ENCODE measurements at regions not wholly inside any gene's neighbourhood (a gene's known extent, or its start where the extent isn't known, plus 50 kb on each side); places are given as distances from the start of the nearest gene placed in this dataset.

DNA sequence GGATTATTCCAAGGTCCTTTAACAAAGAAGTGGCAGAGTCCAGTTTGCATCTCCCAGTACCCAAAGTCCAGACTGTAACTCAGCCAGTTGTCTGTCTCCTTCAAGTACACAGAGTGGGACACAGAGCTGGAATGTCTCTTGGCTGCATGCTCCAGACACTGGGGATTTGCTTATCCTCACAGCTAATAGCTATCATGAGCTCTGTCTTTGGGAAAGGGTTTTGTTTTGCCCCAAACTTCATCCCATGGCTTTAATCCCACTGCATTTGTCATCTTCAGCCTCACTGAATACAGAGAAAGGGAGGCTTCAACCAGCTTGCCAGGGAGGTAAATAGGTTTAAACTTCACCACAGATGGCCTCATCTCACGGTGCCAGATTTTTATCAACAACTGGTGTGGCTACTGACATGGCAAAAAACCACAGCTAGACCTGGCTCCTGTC is 412.2 kb upstream of the SLC24A2 start:
- H3K4me1 Mint-ChIP-seq = peaks cover 0 to 30% (median 6%) of the 10 kb centered on the region in 4 donors
- no peaks in the 10 kb centered on the region for H3K27me3 ChIP-seq (ENCODE audit: control insufficient read depth, insufficient read depth, low read length)
- H3K36me3 ChIP-seq (ENCODE audit: control insufficient read depth, insufficient read depth, low read length) = no peaks in the 10 kb centered on the region
- peaks cover 0 to 7% (median 2%) of the 10 kb centered on the region in 7 donors for H3K9me3 Mint-ChIP-seq
- no peaks in the 10 kb centered on the region for H3K27me3 Mint-ChIP-seq
- H3K36me3 Mint-ChIP-seq = no peaks in the 10 kb centered on the region
- peaks cover 3% of the 10 kb centered on the region for H3K4me1 ChIP-seq (ENCODE audit: control insufficient read depth, insufficient read depth, low read length, poor library complexity, severe bottlenecking)
- no peak overlapping the region for H3K4me3 ChIP-seq (ENCODE audit: low read depth, low read length)
- no peak for DNase-seq
- ATAC-seq (ENCODE audit: low read depth in 2 of 2) = no peak
- no peak overlapping the region for H3K27ac ChIP-seq (ENCODE audit: insufficient read depth, low read length, poor library complexity, severe bottlenecking)
- peaks cover 2 to 3% of the 10 kb centered on the region in 2 experiments for H3K9me3 ChIP-seq (ENCODE audit: control insufficient read depth in 2 of 2, low read length in 2 of 2)
- H3K27ac Mint-ChIP-seq = peak overlapping the region in 2 of 3 donors; percentile 26 to 31
- H3K4me3 Mint-ChIP-seq = no peak overlapping the region

- DNase-seq (no peak), ATAC-seq (ENCODE audit: low read depth in 2 of 2) (no peak)
- no peaks in the 10 kb centered on the region for H3K36me3 ChIP-seq (ENCODE audit: control insufficient read depth, insufficient read depth, low read length)
- Mint-ChIP-seq H3K4me1 (peaks cover 0 to 30% (median 6%) of the 10 kb centered on the region in 4 donors), H3K27me3 (no peaks in the 10 kb centered on the region), H3K4me3 (no peak overlapping the region), H3K36me3 (no peaks in the 10 kb centered on the region), H3K9me3 (peaks cover 0 to 9% (median 3%) of the 10 kb centered on the region in 7 donors), H3K27ac (no peak overlapping the region)
- peaks cover 3% of the 10 kb centered on the region for H3K4me1 ChIP-seq (ENCODE audit: control insufficient read depth, insufficient read depth, low read length, poor library complexity, severe bottlenecking)
- no peak overlapping the region for H3K4me3 ChIP-seq (ENCODE audit: low read depth, low read length)
- peaks cover 4 to 5% of the 10 kb centered on the region in 2 experiments for H3K9me3 ChIP-seq (ENCODE audit: control insufficient read depth in 2 of 2, low read length in 2 of 2)
- H3K27ac ChIP-seq (ENCODE audit: insufficient read depth, low read length, poor library complexity, severe bottlenecking) = no peak overlapping the region
- no peaks in the 10 kb centered on the region for H3K27me3 ChIP-seq (ENCODE audit: control insufficient read depth, insufficient read depth, low read length)
These were observed 411.7 kb upstream of the SLC24A2 start for GRCh38 chr9:20200581-20200980.

DNA sequence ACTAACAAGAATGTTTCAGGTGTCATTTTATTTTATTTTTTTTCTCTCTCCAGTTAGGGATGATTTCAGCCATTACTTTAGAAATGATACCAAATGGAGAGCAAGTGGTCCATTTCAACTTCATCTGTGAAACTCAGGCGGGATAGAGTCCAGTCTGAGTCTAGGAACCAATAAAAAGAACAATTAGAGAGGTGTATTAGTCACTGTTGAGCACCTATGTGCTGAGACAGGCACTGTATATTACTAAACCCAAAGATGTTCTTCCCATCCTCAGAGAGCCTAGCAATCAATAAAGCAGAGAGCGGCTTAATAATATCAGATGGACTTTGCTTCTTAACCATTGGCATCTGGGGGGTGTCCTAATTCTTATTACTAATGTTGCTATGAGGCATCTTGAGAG is 410.3 kb upstream of the SLC24A2 start:
- Mint-ChIP-seq H3K9me3 (peaks cover 0 to 17% (median 5%) of the 10 kb centered on the region in 7 donors), H3K27ac (no peak overlapping the region), H3K4me1 (peaks cover 0 to 30% (median 6%) of the 10 kb centered on the region in 4 donors), H3K4me3 (no peak overlapping the region), H3K27me3 (peaks cover under 1% of the 10 kb centered on the region), H3K36me3 (no peaks in the 10 kb centered on the region)
- Histone ChIP-seq H3K27ac (ENCODE audit: insufficient read depth, low read length, poor library complexity, severe bottlenecking) (no peak overlapping the region), H3K4me1 (ENCODE audit: control insufficient read depth, insufficient read depth, low read length, poor library complexity, severe bottlenecking) (peaks cover 3% of the 10 kb centered on the region), H3K9me3 (ENCODE audit: control insufficient read depth in 2 of 2, low read length in 2 of 2) (peaks cover 4 to 9% of the 10 kb centered on the region in 2 experiments), H3K4me3 (ENCODE audit: low read depth, low read length) (no peak overlapping the region), H3K36me3 (ENCODE audit: control insufficient read depth, insufficient read depth, low read length) (no peaks in the 10 kb centered on the region), H3K27me3 (ENCODE audit: control insufficient read depth, insufficient read depth, low read length) (no peaks in the 10 kb centered on the region)
- ATAC-seq (ENCODE audit: low read depth in 2 of 2) = no peak
- DNase-seq = no peak

GRCh38 chr9:20197976-20198685 is 409.3 kb upstream of the SLC24A2 start:
- Mint-ChIP-seq H3K9me3 (peaks cover 0 to 17% (median 6%) of the 10 kb centered on the region in 7 donors), H3K4me1 (peaks cover 0 to 25% (median 6%) of the 10 kb centered on the region in 4 donors), H3K4me3 (no peak overlapping the region), H3K36me3 (no peaks in the 10 kb centered on the region), H3K27ac (peak overlapping the region in 1 of 3 donors; percentile 63), H3K27me3 (peaks cover 5% of the 10 kb centered on the region)
- H3K4me3 ChIP-seq (ENCODE audit: low read depth, low read length) = no peak overlapping the region
- peaks cover 3% of the 10 kb centered on the region for H3K4me1 ChIP-seq (ENCODE audit: control insufficient read depth, insufficient read depth, low read length, poor library complexity, severe bottlenecking)
- no peaks in the 10 kb centered on the region for H3K36me3 ChIP-seq (ENCODE audit: control insufficient read depth, insufficient read depth, low read length)
- peaks cover 4 to 11% of the 10 kb centered on the region in 2 experiments for H3K9me3 ChIP-seq (ENCODE audit: control insufficient read depth in 2 of 2, low read length in 2 of 2)
- ATAC-seq (ENCODE audit: low read depth in 2 of 2) (peak in 1 of 2 donors; percentile 39), DNase-seq (peak in 1 of 3 donors; percentile 49)
- no peaks in the 10 kb centered on the region for H3K27me3 ChIP-seq (ENCODE audit: control insufficient read depth, insufficient read depth, low read length)
- H3K27ac ChIP-seq (ENCODE audit: insufficient read depth, low read length, poor library complexity, severe bottlenecking) = no peak overlapping the region

DNA sequence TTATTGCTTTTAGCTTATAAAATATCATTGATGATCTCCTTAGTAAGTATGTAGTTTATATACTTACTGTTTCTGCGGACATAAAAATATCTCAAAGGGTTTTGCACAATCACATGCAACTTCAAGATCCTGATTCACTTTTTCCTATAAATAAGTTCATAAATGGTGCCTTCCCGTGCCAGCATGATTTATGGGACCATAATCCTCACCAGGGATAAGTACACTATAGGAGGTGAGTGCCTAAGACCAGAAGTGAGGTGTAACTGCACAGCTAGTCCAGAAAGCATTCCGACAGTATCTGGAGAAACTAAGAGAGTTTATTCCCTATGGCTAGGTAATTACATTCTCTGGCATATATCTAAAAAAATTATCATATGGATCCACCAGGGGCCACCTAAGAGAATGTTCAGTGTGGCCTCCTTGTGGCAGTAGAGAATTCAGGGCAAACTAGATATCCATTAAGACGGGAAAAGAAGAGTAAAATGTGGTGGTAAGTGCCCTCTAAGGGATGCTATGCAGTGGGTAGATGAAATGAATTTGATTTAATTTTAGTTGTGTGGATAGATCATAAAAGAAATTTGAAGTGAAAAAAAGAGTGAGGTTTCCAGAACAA is 402.5 kb upstream of the SLC24A2 start:
- H3K4me3 Mint-ChIP-seq = peak overlapping the region in 1 of 4 donors; percentile 8
- peaks cover 11% of the 10 kb centered on the region for H3K27me3 Mint-ChIP-seq
- H3K27ac Mint-ChIP-seq = no peak overlapping the region
- Histone ChIP-seq H3K27ac (ENCODE audit: insufficient read depth, low read length, poor library complexity, severe bottlenecking) (no peak overlapping the region), H3K27me3 (ENCODE audit: control insufficient read depth, insufficient read depth, low read length) (no peaks in the 10 kb centered on the region), H3K9me3 (ENCODE audit: control insufficient read depth in 2 of 2, low read length in 2 of 2) (peaks cover 4 to 11% of the 10 kb centered on the region in 2 experiments), H3K4me3 (ENCODE audit: low read depth, low read length) (no peak overlapping the region), H3K4me1 (ENCODE audit: control insufficient read depth, insufficient read depth, low read length, poor library complexity, severe bottlenecking) (no peaks in the 10 kb centered on the region), H3K36me3 (ENCODE audit: control insufficient read depth, insufficient read depth, low read length) (no peaks in the 10 kb centered on the region)
- DNase-seq = no peak
- H3K36me3 Mint-ChIP-seq = peaks cover 1% of the 10 kb centered on the region
- H3K4me1 Mint-ChIP-seq = peaks cover 0 to 3% (median 1%) of the 10 kb centered on the region in 4 donors
- peaks cover 0 to 11% (median 5%) of the 10 kb centered on the region in 7 donors for H3K9me3 Mint-ChIP-seq
- no peak for ATAC-seq (ENCODE audit: low read depth in 2 of 2)

GRCh38 chr9:20189871-20190270 is 401.0 kb upstream of the SLC24A2 start:
- Mint-ChIP-seq H3K9me3 (peaks cover 0 to 6% (median 4%) of the 10 kb centered on the region in 7 donors), H3K27ac (no peak overlapping the region), H3K27me3 (peaks cover 11% of the 10 kb centered on the region), H3K4me3 (no peak overlapping the region), H3K36me3 (peaks cover 4% of the 10 kb centered on the region), H3K4me1 (peaks cover 0 to 4% (median 1%) of the 10 kb centered on the region in 4 donors)
- H3K27ac ChIP-seq (ENCODE audit: insufficient read depth, low read length, poor library complexity, severe bottlenecking) = no peak overlapping the region
- H3K9me3 ChIP-seq (ENCODE audit: control insufficient read depth in 2 of 2, low read length in 2 of 2) = peaks cover 0 to 2% of the 10 kb centered on the region in 2 experiments
- H3K27me3 ChIP-seq (ENCODE audit: control insufficient read depth, insufficient read depth, low read length) = no peaks in the 10 kb centered on the region
- no peaks in the 10 kb centered on the region for H3K4me1 ChIP-seq (ENCODE audit: control insufficient read depth, insufficient read depth, low read length, poor library complexity, severe bottlenecking)
- H3K36me3 ChIP-seq (ENCODE audit: control insufficient read depth, insufficient read depth, low read length) = no peaks in the 10 kb centered on the region
- H3K4me3 ChIP-seq (ENCODE audit: low read depth, low read length) = no peak overlapping the region
- DNase-seq = no peak
- ATAC-seq (ENCODE audit: low read depth in 2 of 2) = no peak

DNA sequence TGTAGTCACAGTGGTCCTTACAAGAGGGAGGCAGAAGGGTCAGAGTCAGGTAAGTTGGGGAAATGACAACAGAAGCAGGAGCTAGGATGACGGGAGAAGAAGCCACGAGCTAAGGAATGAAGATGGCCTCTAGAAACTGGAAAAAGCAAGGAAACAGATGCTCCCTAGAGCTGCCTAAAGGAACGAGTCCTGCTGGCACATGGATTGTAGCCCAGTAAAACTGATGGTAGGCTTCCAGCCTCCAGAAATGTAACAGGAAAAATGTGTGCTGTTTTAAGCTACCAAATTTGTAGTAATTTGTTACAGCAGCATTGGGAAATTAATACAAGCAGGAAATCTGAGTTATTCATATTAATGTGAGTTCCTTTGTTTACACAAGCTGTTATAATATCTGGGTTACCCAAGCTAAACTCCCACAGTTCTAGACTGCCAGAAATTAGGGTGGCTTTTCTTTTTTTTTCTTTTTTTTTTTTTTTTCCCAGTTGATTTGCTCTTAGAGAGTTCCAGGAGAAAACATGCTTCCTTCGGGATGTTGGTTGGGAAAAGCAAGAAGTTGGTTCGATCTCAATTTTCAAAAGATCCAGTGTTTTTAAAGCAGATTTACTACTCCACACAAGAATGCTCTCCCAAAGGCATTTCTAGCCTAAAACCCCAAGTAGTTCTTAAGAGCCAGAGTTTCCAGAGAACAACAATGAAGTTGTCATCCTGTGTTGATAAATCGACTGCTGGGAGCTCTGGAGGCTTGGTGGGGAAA is 400.0 kb upstream of the SLC24A2 start:
- H3K36me3 Mint-ChIP-seq = peaks cover 4% of the 10 kb centered on the region

More for the DNA sequence above, 400.0 kb upstream of the SLC24A2 start:
- H3K4me3 ChIP-seq (ENCODE audit: low read depth, low read length) = no peak overlapping the region
- no peaks in the 10 kb centered on the region for H3K27me3 ChIP-seq (ENCODE audit: control insufficient read depth, insufficient read depth, low read length)
- DNase-seq (no peak), ATAC-seq (ENCODE audit: low read depth in 2 of 2) (no peak)
- peaks cover 9% of the 10 kb centered on the region for H3K27me3 Mint-ChIP-seq
- H3K9me3 Mint-ChIP-seq = peaks cover 0 to 4% (median 3%) of the 10 kb centered on the region in 7 donors
- no peak overlapping the region for H3K27ac ChIP-seq (ENCODE audit: insufficient read depth, low read length, poor library complexity, severe bottlenecking)
- H3K27ac Mint-ChIP-seq = no peak overlapping the region
- no peaks in the 10 kb centered on the region for H3K9me3 ChIP-seq (ENCODE audit: control insufficient read depth in 2 of 2, low read length in 2 of 2)
- H3K4me3 Mint-ChIP-seq = no peak overlapping the region
- H3K4me1 ChIP-seq (ENCODE audit: control insufficient read depth, insufficient read depth, low read length, poor library complexity, severe bottlenecking) = no peaks in the 10 kb centered on the region
- H3K36me3 ChIP-seq (ENCODE audit: control insufficient read depth, insufficient read depth, low read length) = no peaks in the 10 kb centered on the region
- H3K4me1 Mint-ChIP-seq = peaks cover 0 to 4% (median 1%) of the 10 kb centered on the region in 4 donors
